ENCODE measurements at regions not wholly inside any gene's neighbourhood (a gene's known extent, or its start where the extent isn't known, plus 50 kb on each side); places are given as distances from the start of the nearest gene placed in this dataset.
"Not testable (repeated sequence)": the region's sequence is repeated elsewhere in the genome, so short reads cannot be mapped to it uniquely, and the experiment has no call there.

GRCh38 chr13:61500176-61500575, 84.5 kb upstream of the PCDH20 start:
- no peak for DNase-seq

GRCh38 chr13:61495648-61496047, 80.0 kb upstream of the PCDH20 start:
- DNase-seq: no peak

GRCh38 chr13:61493556-61493955, 77.9 kb upstream of the PCDH20 start:
- not testable (repeated sequence) for DNase-seq

- no peak for DNase-seq
Observed at GRCh38 chr13:61486496-61486895, 70.8 kb upstream of the PCDH20 start.

GRCh38 chr13:61485128-61485765, 69.6 kb upstream of the PCDH20 start:
- DNase-seq: no peak

- DNase-seq: no peak
Observed at GRCh38 chr13:61477619-61478018, 62.0 kb upstream of the PCDH20 start.

GRCh38 chr13:61470786-61471185, 55.1 kb upstream of the PCDH20 start:
- DNase-seq: no peak

GRCh38 chr13:61466280-61466679, 50.6 kb upstream of the PCDH20 start:
- no peak for DNase-seq
